Lung (tissue), 11 donors: ENCODE measurements at regions not wholly inside any gene's neighbourhood (a gene's known extent, or its start where the extent isn't known, plus 50 kb on each side); places are given as distances from the start of the nearest gene placed in this dataset.
"Not testable (repeated sequence)": the region's sequence is repeated elsewhere in the genome, so short reads cannot be mapped to it uniquely, and the experiment has no call there.

Experiments used
- ATAC-seq: fragments of 200-7000 bp; cut with Tn5 transposase; one replicate; pipeline ENCODE4 v1.9.1; 2020; ENCODE audit warnings: moderate number of reproducible peaks; ENCODE audit not compliant: insufficient read depth, low FRiP score
- DNase-seq, 3 donors: peaks; one replicate each; pipeline ENCODE4 v3.0.0-alpha.2; 2013 to 2017
- H3K27ac ChIP-seq, 2 donors: one replicate each; pipeline ENCODE4 v1.5.1; 2013; ENCODE audit warnings: mild to moderate bottlenecking in 2 of 2, moderate library complexity in 2 of 2, control low read depth in 1 of 2, inconsistent platforms in 1 of 2, low read depth in 1 of 2, low read length in 1 of 2
- H3K27me3 ChIP-seq, 3 donors: one replicate each; pipeline ENCODE4 v1.5.1; 2013; ENCODE audit warnings: low read length in 2 of 3; ENCODE audit not compliant: control insufficient read depth in 3 of 3, insufficient read depth in 3 of 3
- H3K36me3 ChIP-seq, 4 donors: one replicate each; pipeline ENCODE4 v1.5.1; 2013; ENCODE audit warnings: low read length in 4 of 4, mild to moderate bottlenecking in 1 of 4, moderate library complexity in 1 of 4; ENCODE audit not compliant: control insufficient read depth in 4 of 4, insufficient read depth in 4 of 4
- H3K4me1 ChIP-seq, 5 donors: one replicate each; pipeline ENCODE4 v1.5.1; 2013; ENCODE audit warnings: low read length in 5 of 5, mild to moderate bottlenecking in 2 of 5, moderate library complexity in 1 of 5; ENCODE audit not compliant: control insufficient read depth in 5 of 5, insufficient read depth in 5 of 5
- H3K4me3 ChIP-seq: one replicate; pipeline ENCODE4 v1.5.1; 2013; ENCODE audit warnings: mild to moderate bottlenecking, control low read depth, moderate library complexity
- H3K9ac ChIP-seq, 2 donors: one replicate each; pipeline ENCODE4 v1.5.1; 2013; ENCODE audit warnings: low read length in 2 of 2, control low read depth in 1 of 2; ENCODE audit not compliant: insufficient read depth in 1 of 2
- H3K9me3 ChIP-seq, 4 donors: one replicate each; pipeline ENCODE4 v1.5.1; 2013; ENCODE audit warnings: low read length in 3 of 4, mild to moderate bottlenecking in 1 of 4, moderate library complexity in 1 of 4; ENCODE audit not compliant: control insufficient read depth in 4 of 4, insufficient read depth in 3 of 4
- CTCF ChIP-seq: IDR thresholded peaks from 2 replicates; pipeline ENCODE4 v1.5.1; 2012; ENCODE audit warnings: mild to moderate bottlenecking; ENCODE audit errors: control extremely low read depth, extremely low read depth
- WGBS, 2 donors: extraction: QIAGEN DNeasy Blood & Tissue Kit; methylation state at CpG; one replicate each; pipeline ENCODE4 v1.1.7; 2013; 5-methylcytosine and 5-hydroxymethylcytosine counted together
- donor health status: control.
- donor health status: control.
- donor health status: Bipolar disorder and iron deficiency.
- donor health status: healthy.
- donor health status: DM: yes; HTN: yes; CAD: no.

GRCh38 chr20:56909918-56910714 lies 281.0 kb downstream of the TFAP2C start:
- DNase-seq (peak in 1 of 3 donors; percentile 19), ATAC-seq (no peak)
- Histone ChIP-seq H3K4me1 (peaks cover 0 to 4% (median 0%) of the 10 kb centered on the region in 5 donors), H3K4me3 (no peak overlapping the region), H3K9ac (no peak overlapping the region), H3K36me3 (no peaks in the 10 kb centered on the region), H3K9me3 (peaks cover 0 to 4% (median 0%) of the 10 kb centered on the region in 4 donors), H3K27ac (no peak overlapping the region), H3K27me3 (peaks cover 0 to 2% (median 2%) of the 10 kb centered on the region in 3 donors)
- TF ChIP-seq CTCF = no peak
- 48 to 60% methylated on average over 16 of the region's 16 CpGs for WGBS, 2 donors

- no peak for TF ChIP-seq CTCF
- Histone ChIP-seq H3K27ac (no peak overlapping the region), H3K36me3 (no peaks in the 10 kb centered on the region), H3K9ac (no peak overlapping the region), H3K4me3 (no peak overlapping the region), H3K27me3 (peaks cover 0 to 7% (median 2%) of the 10 kb centered on the region in 3 donors), H3K9me3 (peaks cover 0 to 2% (median 0%) of the 10 kb centered on the region in 4 donors), H3K4me1 (peaks cover 0 to 4% (median 0%) of the 10 kb centered on the region in 5 donors)
- no peak for DNase-seq
- 73 to 76% methylated on average over 17 to 18 of the region's 18 CpGs for WGBS, 2 donors
- no peak for ATAC-seq
Measured at GRCh38 chr20:56911946-56912345, 282.8 kb downstream of the TFAP2C start.

- H3K9me3 ChIP-seq = peaks cover 0 to 2% (median 0%) of the 10 kb centered on the region in 4 donors
- no peak for ATAC-seq
- H3K4me1 ChIP-seq = peaks cover 0 to 4% (median 0%) of the 10 kb centered on the region in 5 donors
- no peak overlapping the region for H3K9ac ChIP-seq
- no peak overlapping the region for H3K4me3 ChIP-seq
- WGBS, 2 donors = 79 to 87% methylated on average over 5 of the region's 5 CpGs
- H3K36me3 ChIP-seq = no peaks in the 10 kb centered on the region
- peaks cover 0 to 19% (median 5%) of the 10 kb centered on the region in 3 donors for H3K27me3 ChIP-seq
- no peak for DNase-seq
- H3K27ac ChIP-seq = no peak overlapping the region
- no peak for TF ChIP-seq CTCF
Measured at GRCh38 chr20:56914532-56914931, 285.4 kb downstream of the TFAP2C start.

GRCh38 chr20:56916345-56916622 lies 287.2 kb downstream of the TFAP2C start:
- H3K9ac ChIP-seq = no peak overlapping the region
- H3K4me3 ChIP-seq = no peak overlapping the region
- no peak for ATAC-seq
- 84 to 92% methylated on average over 10 of the region's 10 CpGs for WGBS, 2 donors
- DNase-seq = no peak
- no peaks in the 10 kb centered on the region for H3K36me3 ChIP-seq
- H3K9me3 ChIP-seq = peaks cover 0 to 3% (median 0%) of the 10 kb centered on the region in 4 donors
- no peak overlapping the region for H3K27ac ChIP-seq
- H3K27me3 ChIP-seq = peaks cover 0 to 25% (median 6%) of the 10 kb centered on the region in 3 donors
- no peaks in the 10 kb centered on the region for H3K4me1 ChIP-seq
- no peak for TF ChIP-seq CTCF

GRCh38 chr20:56920041-56920440 lies 290.9 kb downstream of the TFAP2C start:
- WGBS, 2 donors = 66 to 72% methylated on average over 4 of the region's 4 CpGs
- H3K4me3 ChIP-seq, ATAC-seq, H3K4me1 ChIP-seq, H3K9ac ChIP-seq, DNase-seq, H3K27ac ChIP-seq, H3K36me3 ChIP-seq, H3K9me3 ChIP-seq: not testable (repeated sequence)
- peaks cover 0 to 58% (median 41%) of the 10 kb centered on the region in 3 donors for H3K27me3 ChIP-seq
